ENCODE measurements at regions not wholly inside any gene's neighbourhood (a gene's known extent, or its start where the extent isn't known, plus 50 kb on each side); places are given as distances from the start of the nearest gene placed in this dataset.

DNA sequence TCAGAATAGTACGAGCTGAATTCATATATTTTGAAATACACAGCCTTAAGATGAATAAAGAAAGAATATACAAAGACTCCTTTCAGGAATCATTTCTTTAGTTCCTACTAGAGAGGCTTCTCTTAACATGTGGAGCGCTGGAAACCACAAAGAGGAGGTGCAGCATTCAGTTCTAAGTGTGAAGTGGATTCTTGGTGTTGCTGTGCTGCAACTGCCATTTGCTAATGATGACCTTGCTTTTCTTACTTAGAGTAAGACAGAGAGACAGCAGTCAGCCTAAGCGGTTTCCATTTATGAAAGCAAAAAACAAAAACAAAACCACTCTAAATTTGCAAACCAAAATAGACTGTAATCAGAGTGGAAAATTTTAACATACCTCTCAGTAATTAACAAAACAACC is 629.0 kb downstream of the EPHA7 start:
- TF ChIP-seq YY1 (IDR thresholded peaks at IDR 0.05; ENCODE audit: insufficient read depth, insufficient read length) (no peak), ZNF274 (IDR thresholded peaks at IDR 0.05; ENCODE audit: low read depth, low read length) (no peak), SUZ12 (IDR thresholded peaks at IDR 0.05; ENCODE audit: extremely low read depth, insufficient read depth, insufficient read length) (no peak)
